K562 (cell line): ENCODE measurements at regions not wholly inside any gene's neighbourhood (a gene's known extent, or its start where the extent isn't known, plus 50 kb on each side); places are given as distances from the start of the nearest gene placed in this dataset.

Experiments used
- CTCF ChIP-seq, 3 experiments: IDR thresholded peaks in 2 of 3; conservative IDR thresholded peaks in 1 of 3; 2 replicates each; pipeline ENCODE4 v1.5.1; 2011 to 2012; ENCODE audit warnings: low read length in 3 of 3, mild to moderate bottlenecking in 3 of 3, control low read depth in 2 of 3, improper control_type of control experiment in 1 of 3, inconsistent platforms in 1 of 3, low read depth in 1 of 3, mixed read lengths in 1 of 3, moderate library complexity in 1 of 3; ENCODE audit not compliant: insufficient read depth in 2 of 3
- DMBX1 ChIP-seq: fragments of 250-450 bp; sonication (Bioruptor Pico); IDR thresholded peaks from 2 replicates; pipeline ENCODE4 v1.8.0; 2022; ENCODE audit warnings: inconsistent platforms, mild to moderate bottlenecking, moderate library complexity, borderline replicate concordance
- FOXM1 ChIP-seq, 2 experiments: fragments of 450-650 bp in 1 of 2; sonication (generic) in 1 of 2; formaldehyde crosslinking in 1 of 2; IDR thresholded peaks; 2 replicates each; pipeline versions ENCODE4 v1.6.1 to v1.9.0; 2017 to 2022; ENCODE audit warnings: low read depth in 2 of 2, mild to moderate bottlenecking in 2 of 2, missing genetic modification reagents in 1 of 2, moderate library complexity in 1 of 2
- NFYB ChIP-seq: IDR thresholded peaks from 2 replicates; pipeline ENCODE4 v1.6.1; 2011; ENCODE audit warnings: mild to moderate bottlenecking, moderate library complexity; ENCODE audit not compliant: insufficient read length; ENCODE audit errors: extremely low read depth

DNA sequence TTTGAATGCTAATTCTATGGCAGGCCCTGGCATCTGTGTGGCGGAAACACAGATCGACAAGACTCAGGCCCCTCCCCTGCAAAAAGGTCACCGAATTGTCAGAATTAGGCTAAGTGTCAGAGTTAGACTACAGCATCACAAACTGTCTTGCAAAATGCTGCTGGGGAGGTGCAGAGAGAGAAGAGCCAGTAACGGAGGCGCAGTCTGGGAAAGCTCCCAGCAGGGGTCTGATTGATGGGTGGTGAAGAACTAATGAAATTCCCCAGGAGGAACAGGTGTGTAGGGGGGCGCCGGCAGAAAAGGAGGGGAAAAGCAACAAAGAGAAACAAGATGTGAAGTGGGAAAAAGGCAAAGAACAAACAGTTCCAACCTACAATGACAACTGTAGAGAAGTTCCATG is 72.7 kb upstream of the TAMM41 start:
- TF ChIP-seq DMBX1 (CRISPR knock-in tag) (no peak), FOXM1 (IDR thresholded peaks at IDR 0.05; ENCODE audit: low read depth) (no peak), FOXM1 (CRISPR knock-in tag; IDR thresholded peaks at IDR 0.05; ENCODE audit: low read depth) (no peak), CTCF (IDR thresholded peaks at IDR 0.05 in 2 of 3, conservative IDR thresholded peaks at IDR 0.05 in 1 of 3; ENCODE audit: insufficient read depth in 2 of 3, low read depth in 1 of 3, low read length in 3 of 3) (no peak), NFYB (no peak)
